ENCODE measurements at regions not wholly inside any gene's neighbourhood (a gene's known extent, or its start where the extent isn't known, plus 50 kb on each side); places are given as distances from the start of the nearest gene placed in this dataset.

DNA sequence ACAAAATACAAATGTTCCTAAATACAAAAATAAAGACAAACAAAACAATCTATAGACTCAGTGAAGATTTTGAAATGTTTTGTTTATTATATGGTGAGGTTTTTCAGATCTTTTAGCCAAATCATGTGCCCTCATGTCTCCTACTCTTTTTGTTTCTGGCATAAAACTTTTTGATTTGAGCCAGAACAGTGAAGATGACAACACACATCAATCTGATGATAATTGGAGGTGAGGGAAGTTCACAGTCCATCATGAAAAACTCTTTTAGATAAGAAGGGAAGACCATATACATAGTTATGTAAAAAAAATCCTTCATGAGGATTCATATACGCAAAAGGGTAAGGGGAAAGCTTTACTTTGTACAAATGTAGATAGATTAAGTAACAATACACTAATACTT, 75.1 kb upstream of the OSBPL11 start:
- POLR2A ChIA-PET = no interaction called here
- Histone ChIP-seq H3K79me2 (ENCODE audit: control insufficient read depth, insufficient read depth, low read length) (no peaks in the 10 kb centered on the region), H3K27me3 (replicated peaks in 1 of 2; ENCODE audit: control insufficient read depth in 2 of 2, insufficient read depth in 2 of 2, low read length in 1 of 2) (no peaks in the 10 kb centered on the region; a peak in 1 of 4 replicates), H3K27ac (ENCODE audit: control insufficient read depth, insufficient read depth) (no peak overlapping the region), H3K9ac (ENCODE audit: control insufficient read depth, insufficient read depth, low read length) (no peak overlapping the region), H3K4me2 (ENCODE audit: control insufficient read depth, insufficient read depth) (no peak overlapping the region), H3K4me3 (no peak overlapping the region), H4K20me1 (ENCODE audit: control insufficient read depth, insufficient read depth) (no peaks in the 10 kb centered on the region), H3K36me3 (ENCODE audit: control insufficient read depth in 2 of 2, insufficient read depth in 2 of 2, low read length in 1 of 2) (no peaks in the 10 kb centered on the region), H3K4me1 (ENCODE audit: control insufficient read depth, insufficient read depth, low read length) (no peaks in the 10 kb centered on the region), H3K9me3 (replicated peaks; ENCODE audit: control insufficient read depth, insufficient read depth, low read length) (no peaks in the 10 kb centered on the region), H2AFZ (ENCODE audit: control insufficient read depth, low read depth, low read length) (no peak overlapping the region)
- SMC1A ChIA-PET (ENCODE audit: uncharacterized antibody, unreplicated experiment) = no interaction called here
- DNase-seq (ENCODE audit: low read depth, low spot score) = no peak
- TF ChIP-seq PAX5 (IDR thresholded peaks at IDR 0.05; ENCODE audit: borderline replicate concordance, low read depth, low read length) (no peak), KDM1A (IDR thresholded peaks at IDR 0.05; ENCODE audit: borderline replicate concordance) (no peak), HCFC1 (IDR thresholded peaks at IDR 0.05; ENCODE audit: low read length) (no peak), TBL1XR1 (IDR thresholded peaks at IDR 0.05; ENCODE audit: low read depth, low read length) (no peak), KAT2A (conservative IDR thresholded peaks at IDR 0.05; ENCODE audit: control insufficient read depth, low read depth, low read length) (no peak), GATAD2B (conservative IDR thresholded peaks at IDR 0.05; ENCODE audit: low read depth) (no peak), LARP7 (IDR thresholded peaks at IDR 0.05) (no peak), NRF1 (conservative IDR thresholded peaks at IDR 0.05; ENCODE audit: low read depth, low read length) (no peak), SIX5 (IDR thresholded peaks at IDR 0.05; ENCODE audit: low read depth, low read length, severe bottlenecking) (no peak), EED (IDR thresholded peaks at IDR 0.05; ENCODE audit: low read depth) (no peak), RB1 (IDR thresholded peaks at IDR 0.05; ENCODE audit: borderline replicate concordance) (no peak), CBFB (IDR thresholded peaks at IDR 0.05; ENCODE audit: low read depth) (no peak), SMARCA5 (IDR thresholded peaks at IDR 0.05) (no peak), SIN3A (IDR thresholded peaks at IDR 0.05; ENCODE audit: low read depth, low read length) (no peak)
- TF ChIP-seq, protein P1, sequence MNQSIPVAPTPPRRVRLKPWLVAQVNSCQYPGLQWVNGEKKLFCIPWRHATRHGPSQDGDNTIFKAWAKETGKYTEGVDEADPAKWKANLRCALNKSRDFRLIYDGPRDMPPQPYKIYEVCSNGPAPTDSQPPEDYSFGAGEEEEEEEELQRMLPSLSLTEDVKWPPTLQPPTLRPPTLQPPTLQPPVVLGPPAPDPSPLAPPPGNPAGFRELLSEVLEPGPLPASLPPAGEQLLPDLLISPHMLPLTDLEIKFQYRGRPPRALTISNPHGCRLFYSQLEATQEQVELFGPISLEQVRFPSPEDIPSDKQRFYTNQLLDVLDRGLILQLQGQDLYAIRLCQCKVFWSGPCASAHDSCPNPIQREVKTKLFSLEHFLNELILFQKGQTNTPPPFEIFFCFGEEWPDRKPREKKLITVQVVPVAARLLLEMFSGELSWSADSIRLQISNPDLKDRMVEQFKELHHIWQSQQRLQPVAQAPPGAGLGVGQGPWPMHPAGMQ (IDR thresholded peaks at IDR 0.05; ENCODE audit: borderline replicate concordance) = no peak
- TF ChIP-seq, protein P2, sequence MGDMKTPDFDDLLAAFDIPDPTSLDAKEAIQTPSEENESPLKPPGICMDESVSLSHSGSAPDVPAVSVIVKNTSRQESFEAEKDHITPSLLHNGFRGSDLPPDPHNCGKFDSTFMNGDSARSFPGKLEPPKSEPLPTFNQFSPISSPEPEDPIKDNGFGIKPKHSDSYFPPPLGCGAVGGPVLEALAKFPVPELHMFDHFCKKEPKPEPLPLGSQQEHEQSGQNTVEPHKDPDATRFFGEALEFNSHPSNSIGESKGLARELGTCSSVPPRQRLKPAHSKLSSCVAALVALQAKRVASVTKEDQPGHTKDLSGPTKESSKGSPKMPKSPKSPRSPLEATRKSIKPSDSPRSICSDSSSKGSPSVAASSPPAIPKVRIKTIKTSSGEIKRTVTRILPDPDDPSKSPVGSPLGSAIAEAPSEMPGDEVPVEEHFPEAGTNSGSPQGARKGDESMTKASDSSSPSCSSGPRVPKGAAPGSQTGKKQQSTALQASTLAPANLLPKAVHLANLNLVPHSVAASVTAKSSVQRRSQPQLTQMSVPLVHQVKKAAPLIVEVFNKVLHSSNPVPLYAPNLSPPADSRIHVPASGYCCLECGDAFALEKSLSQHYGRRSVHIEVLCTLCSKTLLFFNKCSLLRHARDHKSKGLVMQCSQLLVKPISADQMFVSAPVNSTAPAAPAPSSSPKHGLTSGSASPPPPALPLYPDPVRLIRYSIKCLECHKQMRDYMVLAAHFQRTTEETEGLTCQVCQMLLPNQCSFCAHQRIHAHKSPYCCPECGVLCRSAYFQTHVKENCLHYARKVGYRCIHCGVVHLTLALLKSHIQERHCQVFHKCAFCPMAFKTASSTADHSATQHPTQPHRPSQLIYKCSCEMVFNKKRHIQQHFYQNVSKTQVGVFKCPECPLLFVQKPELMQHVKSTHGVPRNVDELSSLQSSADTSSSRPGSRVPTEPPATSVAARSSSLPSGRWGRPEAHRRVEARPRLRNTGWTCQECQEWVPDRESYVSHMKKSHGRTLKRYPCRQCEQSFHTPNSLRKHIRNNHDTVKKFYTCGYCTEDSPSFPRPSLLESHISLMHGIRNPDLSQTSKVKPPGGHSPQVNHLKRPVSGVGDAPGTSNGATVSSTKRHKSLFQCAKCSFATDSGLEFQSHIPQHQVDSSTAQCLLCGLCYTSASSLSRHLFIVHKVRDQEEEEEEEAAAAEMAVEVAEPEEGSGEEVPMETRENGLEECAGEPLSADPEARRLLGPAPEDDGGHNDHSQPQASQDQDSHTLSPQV (IDR thresholded peaks at IDR 0.05) = no peak
- TF ChIP-seq, protein P3, sequence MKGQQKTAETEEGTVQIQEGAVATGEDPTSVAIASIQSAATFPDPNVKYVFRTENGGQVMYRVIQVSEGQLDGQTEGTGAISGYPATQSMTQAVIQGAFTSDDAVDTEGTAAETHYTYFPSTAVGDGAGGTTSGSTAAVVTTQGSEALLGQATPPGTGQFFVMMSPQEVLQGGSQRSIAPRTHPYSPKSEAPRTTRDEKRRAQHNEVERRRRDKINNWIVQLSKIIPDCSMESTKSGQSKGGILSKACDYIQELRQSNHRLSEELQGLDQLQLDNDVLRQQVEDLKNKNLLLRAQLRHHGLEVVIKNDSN (IDR thresholded peaks at IDR 0.05; ENCODE audit: borderline replicate concordance, extremely low read length, insufficient read depth, low read depth, low read length) = no peak
- peak; percentile 38 for FAIRE-seq
- in situ Hi-C loops (cut with MboI) (no loop called here), intact Hi-C loops (cut with micrococcal nuclease; ENCODE audit: unreplicated experiment) (no loop called here)
- CTCF ChIA-PET = no interaction called here
- WGBS (ENCODE audit: insufficient coverage, insufficient replicate concordance, low lambda C conversion rate, missing lambda C conversion rate) = 91% methylated on average over 1 of the region's 1 CpG
- RAD21 ChIA-PET (ENCODE audit: unreplicated experiment) = no interaction called here
- no TSS peak for BruUV-seq (replicated peaks)
- no peak for ATAC-seq

Data from GM12878 (cell line).